ENCODE measurements at regions not wholly inside any gene's neighbourhood (a gene's known extent, or its start where the extent isn't known, plus 50 kb on each side); places are given as distances from the start of the nearest gene placed in this dataset.

DNA sequence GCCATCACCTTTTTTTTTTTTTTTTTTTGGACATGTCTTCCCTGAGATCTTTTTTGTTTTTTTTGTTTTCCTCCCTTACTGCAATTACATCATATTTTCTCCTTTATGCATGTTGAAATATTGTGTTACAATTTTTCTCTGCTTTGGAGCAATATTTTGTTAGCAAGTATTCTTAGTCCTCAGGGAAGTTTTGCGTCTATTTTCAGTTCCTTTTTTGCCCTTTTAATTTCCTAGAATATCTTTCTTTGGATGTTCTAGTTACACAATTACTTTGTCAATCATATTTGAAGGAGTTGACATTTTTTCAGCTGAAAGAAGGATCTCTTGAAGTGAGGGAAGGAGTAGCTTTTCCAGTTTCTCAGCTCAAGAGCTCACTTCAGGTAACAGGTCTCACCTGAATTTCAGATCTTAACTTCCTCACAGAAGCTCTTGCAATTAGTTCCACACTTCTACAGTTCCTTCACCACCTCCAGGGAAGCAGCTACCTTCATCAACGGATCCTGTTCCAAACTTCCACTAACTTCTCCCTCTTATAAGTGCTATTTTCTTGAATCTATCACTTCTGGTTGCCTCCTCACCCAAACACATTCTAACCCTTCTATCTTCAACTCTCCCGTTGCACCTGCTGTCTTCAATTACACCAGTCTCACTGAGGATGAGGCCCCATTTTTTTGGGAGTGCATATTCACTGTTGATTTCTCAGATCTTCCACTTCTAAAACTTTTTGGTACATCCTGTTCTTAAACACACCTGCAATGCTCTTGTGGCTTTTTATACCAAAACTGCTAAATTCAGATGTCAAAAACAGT is 57.8 kb upstream of the CPOX start:
- H3K27ac ChIP-seq = no peak overlapping the region
- H3K36me3 ChIP-seq = no peaks in the 10 kb centered on the region
- H3K27me3 ChIP-seq = no peaks in the 10 kb centered on the region
- TF ChIP-seq, protein P1, sequence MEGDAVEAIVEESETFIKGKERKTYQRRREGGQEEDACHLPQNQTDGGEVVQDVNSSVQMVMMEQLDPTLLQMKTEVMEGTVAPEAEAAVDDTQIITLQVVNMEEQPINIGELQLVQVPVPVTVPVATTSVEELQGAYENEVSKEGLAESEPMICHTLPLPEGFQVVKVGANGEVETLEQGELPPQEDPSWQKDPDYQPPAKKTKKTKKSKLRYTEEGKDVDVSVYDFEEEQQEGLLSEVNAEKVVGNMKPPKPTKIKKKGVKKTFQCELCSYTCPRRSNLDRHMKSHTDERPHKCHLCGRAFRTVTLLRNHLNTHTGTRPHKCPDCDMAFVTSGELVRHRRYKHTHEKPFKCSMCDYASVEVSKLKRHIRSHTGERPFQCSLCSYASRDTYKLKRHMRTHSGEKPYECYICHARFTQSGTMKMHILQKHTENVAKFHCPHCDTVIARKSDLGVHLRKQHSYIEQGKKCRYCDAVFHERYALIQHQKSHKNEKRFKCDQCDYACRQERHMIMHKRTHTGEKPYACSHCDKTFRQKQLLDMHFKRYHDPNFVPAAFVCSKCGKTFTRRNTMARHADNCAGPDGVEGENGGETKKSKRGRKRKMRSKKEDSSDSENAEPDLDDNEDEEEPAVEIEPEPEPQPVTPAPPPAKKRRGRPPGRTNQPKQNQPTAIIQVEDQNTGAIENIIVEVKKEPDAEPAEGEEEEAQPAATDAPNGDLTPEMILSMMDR (IDR thresholded peaks at IDR 0.05) = no peak
- no peak for DNase-seq
- no peaks in the 10 kb centered on the region for H3K9me3 ChIP-seq
- H3K4me1 ChIP-seq = peaks cover 0 to 5% (median 0%) of the 10 kb centered on the region in 9 donors
- H3K4me3 ChIP-seq = no peak overlapping the region
- intact Hi-C loops (cut with DNase I) = no loop called here
- ATAC-seq = no peak
- 74 to 77% methylated on average over 3 of the region's 3 CpGs for WGBS, 2 donors

DNA sequence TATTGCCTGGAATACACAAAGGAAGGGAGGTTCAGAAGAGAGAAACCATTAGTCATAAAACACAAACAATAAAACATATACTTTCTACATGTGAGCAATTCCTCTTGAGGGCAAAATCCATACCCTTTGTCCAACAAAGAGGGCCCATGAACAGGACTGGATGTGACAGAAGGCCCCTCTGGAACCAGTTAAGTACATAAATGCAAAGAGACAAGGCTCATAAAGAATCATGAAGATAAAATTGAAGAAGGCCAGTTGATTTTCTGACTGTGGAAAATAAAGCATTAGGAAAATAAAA is 58.3 kb upstream of the CPOX start:
- H3K27me3 ChIP-seq = peaks cover 0 to 2% (median 0%) of the 10 kb centered on the region in 7 donors
- H3K9me3 ChIP-seq = no peaks in the 10 kb centered on the region
- H3K4me1 ChIP-seq = peaks cover 0 to 5% (median 0%) of the 10 kb centered on the region in 9 donors
- TF ChIP-seq, protein P1 (IDR thresholded peaks at IDR 0.05) = no peak
- intact Hi-C loops (cut with DNase I) = no loop called here
- H3K27ac ChIP-seq = no peak overlapping the region
- H3K4me3 ChIP-seq = no peak overlapping the region
- no peak for DNase-seq
- ATAC-seq = no peak
- H3K36me3 ChIP-seq = no peaks in the 10 kb centered on the region

DNA sequence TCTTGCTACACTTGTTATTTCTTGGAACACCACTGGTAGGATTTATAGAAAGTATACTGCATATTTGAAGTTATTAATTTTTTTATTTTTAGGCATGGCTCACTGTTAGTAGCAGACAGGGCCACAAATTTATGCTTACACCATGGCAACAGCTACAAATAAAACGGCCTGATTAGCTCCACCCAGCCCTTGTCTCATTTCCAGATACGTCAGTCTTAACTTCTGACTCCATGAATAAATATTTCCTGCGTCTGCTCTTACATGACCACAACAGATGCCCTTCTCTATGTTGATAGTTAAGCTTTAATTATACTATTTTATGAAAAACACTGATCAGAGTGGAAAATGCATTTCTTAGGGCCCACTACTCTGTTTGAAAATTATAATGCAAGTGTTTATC is 62.3 kb upstream of the CPOX start:
- H3K4me1 ChIP-seq = peaks cover 0 to 5% (median 0%) of the 10 kb centered on the region in 9 donors
- no peak overlapping the region for H3K4me3 ChIP-seq
- TF ChIP-seq, protein P1 (IDR thresholded peaks at IDR 0.05) = no peak
- H3K36me3 ChIP-seq = no peaks in the 10 kb centered on the region
- intact Hi-C loops (cut with DNase I) = no loop called here
- H3K27ac ChIP-seq = no peak overlapping the region
- peaks cover 0 to 9% (median 3%) of the 10 kb centered on the region in 7 donors for H3K27me3 ChIP-seq
- ATAC-seq (peak in 6 of 8 donors; percentile 58 to 95 (median 78)), DNase-seq (peak in 1 of 2 donors; percentile 35)
- H3K9me3 ChIP-seq = no peaks in the 10 kb centered on the region
- 33 to 35% methylated on average over 3 of the region's 3 CpGs for WGBS, 2 donors

DNA sequence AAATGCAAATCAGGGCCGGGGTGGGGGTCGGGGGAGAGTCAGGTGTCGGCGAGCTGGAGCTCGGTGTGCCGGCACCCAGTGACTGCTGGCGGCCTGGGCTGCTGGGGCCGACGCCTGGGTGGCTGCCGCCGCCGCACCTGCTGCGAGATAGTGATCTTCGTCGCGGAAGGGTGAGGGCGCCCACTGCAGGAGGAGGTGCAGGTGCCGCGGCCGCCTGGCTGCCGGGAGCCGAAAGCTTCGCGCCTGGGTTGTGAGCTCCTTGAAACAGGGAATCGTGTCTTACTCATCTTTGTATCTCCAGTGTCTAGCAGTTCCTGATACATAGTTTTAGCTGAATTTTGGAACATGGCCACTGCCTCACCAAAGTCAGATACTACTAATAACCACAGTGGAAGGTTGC is 64.0 kb upstream of the CPOX start:
- TF ChIP-seq, protein P1 (IDR thresholded peaks at IDR 0.05) = peak in 4 of 9 donors; percentile 14 to 46 (median 20)
- Histone ChIP-seq H3K27ac (no peak overlapping the region), H3K36me3 (no peaks in the 10 kb centered on the region), H3K9me3 (no peaks in the 10 kb centered on the region), H3K4me3 (peak overlapping the region in 3 of 10 donors; percentile 24 to 32 (median 29)), H3K4me1 (peaks cover 0 to 5% (median 0%) of the 10 kb centered on the region in 9 donors), H3K27me3 (peaks cover 0 to 9% (median 3%) of the 10 kb centered on the region in 7 donors)
- DNase-seq (peak; percentile 11 to 26), ATAC-seq (peak in 2 of 8 donors; percentile 20 to 52)
- WGBS, 2 donors = 5 to 17% methylated on average over 25 of the region's 25 CpGs
- intact Hi-C loops (cut with DNase I) = no loop called here

Data from heart right ventricle (tissue), 16 donors.